NT2/D1 (cell line): ENCODE measurements at regions not wholly inside any gene's neighbourhood (a gene's known extent, or its start where the extent isn't known, plus 50 kb on each side); places are given as distances from the start of the nearest gene placed in this dataset.

Source experiments
- SUZ12 ChIP-seq: IDR thresholded peaks from 2 replicates; pipeline ENCODE4 v1.6.1; 2011; ENCODE audit not compliant: insufficient read length, insufficient read depth; ENCODE audit errors: extremely low read depth
- YY1 ChIP-seq: IDR thresholded peaks from 2 replicates; pipeline ENCODE4 v1.6.1; 2011; ENCODE audit not compliant: insufficient read length, insufficient read depth
- ZNF274 ChIP-seq: IDR thresholded peaks from 2 replicates; pipeline ENCODE4 v1.6.1; 2011; ENCODE audit warnings: mild to moderate bottlenecking, low read depth, low read length

DNA sequence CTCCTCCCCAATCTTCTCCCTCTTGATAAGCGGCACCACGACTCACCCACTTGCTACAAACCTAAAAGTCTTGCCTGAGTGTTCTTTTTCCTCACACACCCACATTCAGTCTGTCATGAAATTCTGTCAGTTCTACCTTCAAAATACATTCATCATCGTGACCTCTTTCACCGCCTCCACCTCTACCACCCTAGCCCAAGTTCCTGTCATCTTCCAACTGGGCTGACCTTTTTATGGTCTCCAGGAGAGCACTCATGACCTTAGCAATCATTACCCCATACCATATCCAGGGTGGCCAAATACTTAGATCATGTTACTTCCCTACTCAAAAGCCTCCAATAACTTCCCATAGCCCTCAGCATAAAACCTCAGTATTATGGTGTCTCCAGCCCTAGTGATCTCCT, 110.4 kb upstream of the TSC22D1 start:
- TF ChIP-seq SUZ12 (no peak), ZNF274 (no peak), YY1 (no peak)
